GM21619 (cell line): ENCODE measurements at regions not wholly inside any gene's neighbourhood (a gene's known extent, or its start where the extent isn't known, plus 50 kb on each side); places are given as distances from the start of the nearest gene placed in this dataset.

Experiments
- ATAC-seq: cut with Tn5 transposase; IDR thresholded peaks from one replicate; pipeline ENCODE4 v1.9.1; 2021; ENCODE audit not compliant: unreplicated experiment

GRCh38 chr12:61687407-61687806, 572.8 kb upstream of the USP15 start:
- ATAC-seq: no peak

DNA sequence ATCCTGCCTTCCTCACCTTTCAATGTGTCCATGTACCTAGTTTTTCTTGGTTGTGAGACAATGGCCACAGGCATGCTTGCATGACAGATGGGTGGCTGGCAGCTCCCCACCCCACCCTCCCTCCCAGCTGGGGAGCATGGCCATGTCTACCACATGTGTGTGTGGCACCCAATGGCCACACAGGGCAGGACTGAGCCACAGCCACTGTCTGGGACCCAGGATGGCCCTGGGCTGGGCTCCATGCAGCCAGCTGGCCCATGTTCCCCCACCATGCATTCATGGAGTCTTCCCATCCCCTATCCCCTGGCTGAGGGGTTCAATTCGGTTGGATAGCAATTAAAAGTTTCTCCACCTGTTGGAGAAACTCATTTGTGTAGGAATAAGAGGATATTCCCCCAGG, 566.0 kb upstream of the USP15 start:
- no peak for ATAC-seq

DNA sequence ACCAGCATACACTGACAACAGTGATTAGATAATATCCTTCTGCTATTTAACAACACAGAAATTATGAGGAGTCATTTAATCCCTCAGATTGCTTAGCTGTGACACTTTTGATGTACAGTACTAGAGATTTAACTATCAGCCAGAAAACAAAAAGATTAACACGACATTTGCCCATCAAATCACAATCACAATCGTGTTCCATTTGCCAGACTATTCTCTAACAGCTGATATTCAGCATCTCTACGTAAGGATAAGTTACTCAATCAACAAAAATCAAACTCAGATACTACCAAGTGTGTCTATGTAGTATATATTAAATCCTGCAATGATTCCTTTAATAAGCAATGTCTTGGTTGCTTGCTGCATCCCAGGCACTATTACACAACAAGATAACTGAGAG, 558.7 kb upstream of the USP15 start:
- no peak for ATAC-seq

DNA sequence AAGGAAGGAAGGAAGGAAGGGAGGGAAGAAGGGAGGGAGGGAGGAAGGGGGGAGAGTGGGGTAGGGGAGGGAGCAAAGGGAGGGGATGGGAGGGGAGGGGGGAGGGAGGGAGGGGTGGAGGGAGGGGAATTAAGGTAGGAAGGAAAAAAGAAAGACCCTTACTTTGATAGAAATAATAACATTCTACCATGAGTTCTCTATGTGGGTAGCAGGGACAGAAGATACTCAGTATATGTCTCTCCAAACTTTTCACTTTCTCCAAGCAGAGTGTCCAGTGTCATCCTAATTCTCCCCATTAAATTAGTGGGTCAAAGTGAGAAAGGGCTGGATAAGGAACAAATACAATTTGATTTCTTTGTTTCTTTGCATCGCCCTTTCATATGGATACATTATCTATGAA, 553.4 kb upstream of the USP15 start:
- no peak for ATAC-seq

- ATAC-seq: no peak
Observed at GRCh38 chr12:61713121-61713520, 547.1 kb upstream of the USP15 start.

- ATAC-seq: no peak
Observed at GRCh38 chr12:61717986-61718385, 542.2 kb upstream of the USP15 start.

DNA sequence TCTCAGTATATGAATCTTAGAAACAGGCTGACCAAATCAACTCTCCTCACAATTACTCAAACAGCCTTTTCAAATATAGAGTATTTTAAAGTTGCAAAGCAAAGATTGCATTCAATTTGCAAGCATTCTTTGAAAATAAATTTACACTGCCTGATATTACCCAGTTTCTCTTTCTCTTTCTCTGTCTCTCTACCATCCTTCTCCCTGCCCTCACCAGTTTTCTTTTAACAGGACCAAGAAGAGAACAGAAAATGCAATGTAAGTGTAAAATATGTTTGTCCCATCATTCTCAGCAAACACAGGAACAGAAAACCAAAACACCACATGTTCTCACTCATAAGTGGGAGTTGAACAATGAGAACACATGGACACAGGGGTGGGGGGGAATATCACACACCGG, 520.3 kb upstream of the USP15 start:
- ATAC-seq: no peak

GRCh38 chr12:61750604-61751003, 509.6 kb upstream of the USP15 start:
- ATAC-seq: no peak

DNA sequence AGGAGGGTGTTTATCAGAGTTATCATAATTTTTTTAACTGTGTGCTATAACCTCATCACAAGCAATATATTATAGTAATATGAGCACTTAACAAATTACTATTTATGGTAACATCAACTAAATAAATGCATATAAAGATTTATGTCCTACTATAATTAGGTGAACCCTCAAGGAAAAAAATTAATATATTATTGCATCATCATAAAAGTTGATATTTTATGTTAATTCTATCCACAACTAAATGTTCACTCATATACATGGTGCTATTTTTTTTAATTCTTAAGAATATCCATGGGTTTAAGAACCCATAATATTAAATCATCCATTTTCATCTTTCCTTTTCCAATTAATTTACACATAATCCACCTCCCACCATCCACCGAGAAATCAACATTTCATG, 506.0 kb upstream of the USP15 start:
- ATAC-seq: no peak

DNA sequence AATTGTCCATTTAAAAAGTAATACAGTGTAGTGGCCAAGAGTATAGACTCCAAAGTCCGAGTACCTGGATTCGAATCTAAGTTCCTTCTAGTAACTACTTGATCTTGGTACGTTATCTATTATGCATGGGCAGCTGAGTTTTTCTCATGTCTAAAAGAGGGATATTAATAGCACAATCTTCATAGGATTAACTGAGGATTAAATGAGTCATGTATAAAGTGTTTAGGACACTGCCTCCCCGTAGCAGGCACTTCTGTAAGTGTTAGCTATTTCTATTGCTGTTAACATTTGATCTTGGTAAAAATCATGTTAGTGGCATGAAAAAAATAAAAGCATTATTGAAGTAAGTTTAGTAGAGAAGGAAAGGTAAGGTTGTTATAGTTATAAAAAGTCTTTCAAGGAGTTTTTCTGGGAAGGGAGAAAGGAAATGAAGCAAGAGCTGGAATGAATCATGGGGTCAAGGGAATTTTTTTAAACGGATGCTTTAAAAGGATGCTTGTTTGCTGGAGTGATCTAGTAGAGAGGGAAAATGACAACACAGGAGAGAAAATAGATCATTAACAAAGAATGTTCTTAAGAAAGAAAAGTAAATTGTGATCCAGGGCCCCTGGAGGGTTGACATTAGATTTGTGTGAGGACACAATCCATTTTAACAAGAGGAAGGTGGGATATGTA, 502.2 kb upstream of the USP15 start:
- no peak for ATAC-seq

DNA sequence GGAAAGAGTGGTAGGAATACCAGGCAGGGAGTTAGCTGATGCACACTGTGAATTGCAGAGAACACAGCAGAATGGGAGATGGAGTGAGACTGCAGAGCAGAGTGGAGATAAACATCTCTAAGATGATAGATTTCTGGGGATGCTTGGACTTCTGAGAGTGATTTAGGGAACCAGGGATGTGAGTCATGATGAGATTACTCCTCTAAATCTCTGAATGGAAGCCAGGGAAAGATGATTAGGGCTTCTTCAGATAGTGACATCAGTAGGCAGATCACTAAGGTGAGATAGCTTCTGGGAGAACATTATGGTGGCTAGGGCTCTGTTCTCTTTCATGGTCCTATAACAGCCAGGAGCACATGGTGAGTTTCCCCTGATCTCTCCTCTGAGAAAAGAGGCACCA, 501.5 kb upstream of the USP15 start:
- no peak for ATAC-seq

DNA sequence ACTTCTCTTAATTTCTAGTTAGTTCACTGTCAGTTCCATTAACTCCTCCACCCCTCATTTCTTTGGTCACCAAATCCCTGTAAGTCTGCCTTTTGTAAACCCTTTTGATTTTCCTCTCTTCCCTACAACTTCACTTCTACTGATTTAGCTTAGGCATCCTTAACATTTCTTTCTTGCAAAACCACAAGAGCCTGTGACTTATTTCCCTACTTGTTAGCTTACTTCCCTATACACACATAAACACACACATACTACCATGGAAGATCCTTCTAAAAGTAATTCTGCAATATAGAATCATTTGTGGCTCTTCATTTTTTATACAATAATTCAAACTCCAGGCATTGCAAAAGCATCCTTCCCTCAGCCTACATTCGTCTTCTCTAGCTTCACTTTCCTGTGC, 494.3 kb upstream of the USP15 start:
- no peak for ATAC-seq

GRCh38 chr12:61780435-61780834, 479.8 kb upstream of the USP15 start:
- no peak for ATAC-seq

DNA sequence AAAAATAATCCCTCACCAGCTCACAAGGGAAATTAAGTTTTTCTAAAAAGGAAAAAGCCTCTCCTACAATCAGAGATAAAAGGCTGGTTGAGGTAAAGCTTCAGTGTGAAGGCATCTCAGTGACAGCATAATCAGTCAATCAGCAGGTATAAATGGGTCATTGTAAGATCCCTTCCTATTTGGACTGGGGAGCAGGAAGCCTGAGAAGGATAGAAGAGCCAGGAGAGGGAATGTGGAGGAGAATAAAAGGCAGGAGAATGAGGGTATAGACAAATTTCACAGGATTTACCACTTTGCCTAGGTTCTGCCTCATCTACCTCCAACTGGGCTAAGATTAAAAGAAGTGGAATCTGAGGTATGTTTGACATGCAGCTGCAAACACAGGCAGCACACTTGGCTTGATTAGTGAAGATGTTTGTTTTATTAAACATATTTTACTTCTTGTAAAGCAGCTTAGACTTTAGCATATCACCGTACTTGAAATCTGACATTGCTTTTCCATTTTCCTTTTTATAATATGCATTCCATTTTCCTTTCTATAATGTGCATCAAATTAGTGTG, 479.1 kb upstream of the USP15 start:
- ATAC-seq: no peak

DNA sequence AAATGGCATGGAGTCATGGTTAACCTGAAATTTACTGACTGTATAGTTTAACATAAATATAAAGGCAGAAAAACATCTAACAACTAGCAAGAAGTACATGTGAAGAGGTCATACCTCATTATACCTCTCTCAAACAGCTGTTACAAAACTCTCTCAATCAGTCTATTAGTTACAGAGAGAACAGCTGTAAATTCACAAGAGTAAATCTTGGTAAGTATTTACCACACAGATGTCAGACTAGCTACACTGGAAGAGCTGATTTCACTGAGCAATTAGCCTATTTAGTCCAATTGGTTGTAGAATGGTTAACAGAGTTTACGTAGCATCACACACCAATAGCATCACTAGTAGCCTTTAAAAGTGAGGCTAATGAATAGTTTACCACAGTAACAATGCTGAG, 463.4 kb upstream of the USP15 start:
- ATAC-seq: no peak

GRCh38 chr12:61797266-61797665, 462.9 kb upstream of the USP15 start:
- no peak for ATAC-seq

GRCh38 chr12:61798778-61799177, 461.4 kb upstream of the USP15 start:
- ATAC-seq: no peak

DNA sequence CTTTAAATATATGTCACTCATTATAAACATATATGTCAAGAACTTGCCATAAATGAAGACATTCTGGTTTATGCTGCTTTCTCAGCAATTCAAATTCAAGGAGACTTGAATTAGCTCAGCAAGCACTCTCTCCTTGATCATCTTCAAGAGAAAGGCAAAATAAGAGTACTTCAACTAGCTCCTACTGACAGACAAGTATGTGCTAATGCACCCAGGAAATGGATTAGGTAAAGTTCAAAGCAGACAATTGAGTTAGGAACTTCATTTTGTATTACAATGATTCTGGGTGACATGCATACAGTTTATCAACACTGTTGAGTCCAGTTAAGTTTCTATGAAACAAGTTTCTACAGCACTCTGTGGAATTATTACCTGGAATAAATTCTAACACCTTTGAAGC, 455.9 kb upstream of the USP15 start:
- no peak for ATAC-seq

DNA sequence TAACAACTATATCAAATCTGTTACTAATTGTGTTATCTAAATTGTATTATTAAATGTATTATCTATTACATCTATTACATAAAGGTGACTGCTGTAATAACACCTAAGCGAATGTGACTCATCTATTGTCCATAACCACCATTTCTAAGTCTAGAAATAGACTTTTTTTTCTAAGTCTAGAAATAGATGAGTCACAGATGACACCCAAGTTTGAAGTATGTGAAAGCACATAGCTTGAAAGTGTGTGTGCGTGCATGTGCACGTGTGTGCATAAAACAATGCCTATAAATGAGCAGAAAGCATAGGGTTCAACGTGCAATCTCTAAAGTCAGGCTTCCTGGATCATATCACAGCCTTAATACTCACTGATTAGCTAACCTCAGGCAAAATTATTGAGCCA, 451.3 kb upstream of the USP15 start:
- ATAC-seq: no peak

- no peak for ATAC-seq
Observed at GRCh38 chr12:61810486-61810885, 449.7 kb upstream of the USP15 start.

DNA sequence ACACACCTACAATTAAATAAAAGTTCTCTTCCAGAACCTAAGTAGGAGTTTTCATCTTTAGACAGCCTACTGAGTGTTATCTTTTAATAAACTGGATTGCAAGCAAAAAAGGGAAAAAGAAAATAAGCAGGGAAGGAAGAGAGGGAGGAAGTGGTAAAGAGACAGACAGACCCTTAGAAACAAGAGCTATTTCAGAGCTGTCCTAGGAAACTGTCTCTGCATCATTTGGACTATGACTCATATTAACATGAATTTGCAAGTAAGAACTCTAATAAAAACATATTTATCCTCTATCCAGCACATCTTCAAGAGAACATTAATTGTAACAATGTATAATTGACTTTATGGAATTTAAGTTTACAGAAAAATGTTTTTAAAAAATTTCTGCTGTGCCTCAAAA, 438.8 kb upstream of the USP15 start:
- ATAC-seq: no peak

DNA sequence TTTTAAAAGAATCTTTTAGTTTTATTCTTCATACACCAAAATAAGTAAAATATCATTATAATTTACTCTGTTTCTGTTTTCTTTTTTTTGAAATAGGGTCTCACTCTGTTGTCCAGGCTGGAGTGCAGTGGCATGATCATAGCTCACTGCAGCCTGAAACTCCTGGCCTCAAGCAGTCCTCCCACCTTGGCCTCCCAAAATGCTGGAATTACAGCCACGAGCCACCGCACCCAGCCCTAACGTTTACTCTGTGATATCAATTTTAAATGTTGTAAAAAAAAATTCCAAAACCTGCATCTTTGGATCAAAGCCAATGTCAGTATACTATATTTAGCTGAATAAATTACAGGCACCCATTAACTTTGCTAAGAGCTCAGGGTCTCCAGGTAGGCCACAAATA, 437.1 kb upstream of the USP15 start:
- ATAC-seq: no peak

- no peak for ATAC-seq
Observed at GRCh38 chr12:61846765-61847164, 413.4 kb upstream of the USP15 start.
